NCI-H2029 (cell line): ENCODE measurements at regions not wholly inside any gene's neighbourhood (a gene's known extent, or its start where the extent isn't known, plus 50 kb on each side); places are given as distances from the start of the nearest gene placed in this dataset.

Experiments used
- DNase-seq: peaks from one replicate; lab custom pipeline; 2025; lab: John Stamatoyannopoulos, UW

GRCh38 chr15:38672814-38673670 is 108.4 kb upstream of the RASGRP1 start:
- DNase-seq: no peak

- no peak for DNase-seq
Measured at GRCh38 chr15:38674448-38674847, 109.8 kb upstream of the RASGRP1 start.

GRCh38 chr15:38678281-38678680 is 113.7 kb upstream of the RASGRP1 start:
- DNase-seq: no peak

GRCh38 chr15:38680775-38681174 is 116.2 kb upstream of the RASGRP1 start:
- no peak for DNase-seq

GRCh38 chr15:38682363-38682762 is 117.7 kb upstream of the RASGRP1 start:
- no peak for DNase-seq

- no peak for DNase-seq
Measured at GRCh38 chr15:38682861-38683260, 118.2 kb upstream of the RASGRP1 start.

GRCh38 chr15:38683382-38684242 is 119.0 kb upstream of the RASGRP1 start:
- DNase-seq: peak; percentile 6

- DNase-seq: no peak
Measured at GRCh38 chr15:38684440-38685010, 119.9 kb upstream of the RASGRP1 start.

- no peak for DNase-seq
Measured at GRCh38 chr15:38685686-38686339, 121.2 kb upstream of the RASGRP1 start.

- DNase-seq: no peak
Measured at GRCh38 chr15:38687340-38687739, 122.7 kb upstream of the RASGRP1 start.

- DNase-seq: no peak
Measured at GRCh38 chr15:38687775-38688495, 123.3 kb upstream of the RASGRP1 start.

GRCh38 chr15:38688761-38689160 is 124.1 kb upstream of the RASGRP1 start:
- DNase-seq: no peak

GRCh38 chr15:38689522-38689921 is 124.9 kb upstream of the RASGRP1 start:
- DNase-seq: no peak

GRCh38 chr15:38690216-38690615 is 125.6 kb upstream of the RASGRP1 start:
- DNase-seq: no peak

- no peak for DNase-seq
Measured at GRCh38 chr15:38690719-38691332, 126.2 kb upstream of the RASGRP1 start.

GRCh38 chr15:38691377-38691776 is 126.8 kb upstream of the RASGRP1 start:
- no peak for DNase-seq

- no peak for DNase-seq
Measured at GRCh38 chr15:38691965-38692788, 127.6 kb upstream of the RASGRP1 start.

GRCh38 chr15:38692789-38693062 is 128.1 kb upstream of the RASGRP1 start:
- DNase-seq: no peak

- DNase-seq: no peak
Measured at GRCh38 chr15:38695249-38696108, 130.9 kb upstream of the RASGRP1 start.
